NCI-H187 treated with DMSO at 0.1 percent for 48 hours (cell line): ENCODE measurements at regions not wholly inside any gene's neighbourhood (a gene's known extent, or its start where the extent isn't known, plus 50 kb on each side); places are given as distances from the start of the nearest gene placed in this dataset.
"Not testable (repeated sequence)": the region's sequence is repeated elsewhere in the genome, so short reads cannot be mapped to it uniquely, and the experiment has no call there.

Experiments used
- DNase-seq: peaks from one replicate; lab custom pipeline; 2025; lab: John Stamatoyannopoulos, UW

GRCh38 chr18:1133541-1133940, 228.9 kb downstream of the ADCYAP1 start:
- no peak for DNase-seq

GRCh38 chr18:1147730-1148129, 243.1 kb downstream of the ADCYAP1 start:
- DNase-seq: no peak

GRCh38 chr18:1149709-1150108, 245.0 kb downstream of the ADCYAP1 start:
- no peak for DNase-seq

GRCh38 chr18:1150344-1150743, 245.7 kb downstream of the ADCYAP1 start:
- no peak for DNase-seq

- DNase-seq: not testable (repeated sequence)
Measured at GRCh38 chr18:1152958-1153357, 248.3 kb downstream of the ADCYAP1 start.

- no peak for DNase-seq
Measured at GRCh38 chr18:1173593-1173992, 268.9 kb downstream of the ADCYAP1 start.

GRCh38 chr18:1177232-1177631, 272.6 kb downstream of the ADCYAP1 start:
- DNase-seq: no peak

GRCh38 chr18:1191341-1191740, 286.7 kb downstream of the ADCYAP1 start:
- DNase-seq: no peak

- DNase-seq: no peak
Measured at GRCh38 chr18:1213126-1213525, 308.5 kb downstream of the ADCYAP1 start.

- DNase-seq: no peak
Measured at GRCh38 chr18:1222880-1223279, 318.2 kb downstream of the ADCYAP1 start.

- DNase-seq: no peak
Measured at GRCh38 chr18:1227025-1227424, 322.4 kb downstream of the ADCYAP1 start.

- DNase-seq: no peak
Measured at GRCh38 chr18:1229634-1230033, 325.0 kb downstream of the ADCYAP1 start.

- no peak for DNase-seq
Measured at GRCh38 chr18:1232867-1233266, 328.2 kb downstream of the ADCYAP1 start.

- no peak for DNase-seq
Measured at GRCh38 chr18:1240701-1241100, 336.0 kb downstream of the ADCYAP1 start.

GRCh38 chr18:1244397-1245122, 339.9 kb downstream of the ADCYAP1 start:
- DNase-seq: no peak

GRCh38 chr18:1246827-1247226, 342.2 kb downstream of the ADCYAP1 start:
- DNase-seq: no peak

GRCh38 chr18:1252534-1252933, 347.9 kb downstream of the ADCYAP1 start:
- DNase-seq: no peak

- no peak for DNase-seq
Measured at GRCh38 chr18:1252936-1253335, 348.3 kb downstream of the ADCYAP1 start.

GRCh38 chr18:1253827-1254226, 349.2 kb downstream of the ADCYAP1 start:
- DNase-seq: no peak

GRCh38 chr18:1261054-1261453, 356.4 kb downstream of the ADCYAP1 start:
- DNase-seq: no peak

- DNase-seq: no peak
Measured at GRCh38 chr18:1267021-1267420, 362.4 kb downstream of the ADCYAP1 start.

GRCh38 chr18:1270081-1270480, 365.4 kb downstream of the ADCYAP1 start:
- DNase-seq: no peak

GRCh38 chr18:1273469-1273868, 368.8 kb downstream of the ADCYAP1 start:
- no peak for DNase-seq

- no peak for DNase-seq
Measured at GRCh38 chr18:1292167-1292566, 387.5 kb downstream of the ADCYAP1 start.
